ENCODE measurements at regions not wholly inside any gene's neighbourhood (a gene's known extent, or its start where the extent isn't known, plus 50 kb on each side); places are given as distances from the start of the nearest gene placed in this dataset.

GRCh38 chr3:26191556-26191955 lies 401.7 kb downstream of the OXSM start:
- H2BK15ac ChIP-seq (ENCODE audit: low read length): no peak overlapping the region

More at GRCh38 chr3:26191556-26191955, 401.7 kb downstream of the OXSM start:
- H2BK5ac ChIP-seq (ENCODE audit: low read depth, low read length): no peak overlapping the region
- H3K4ac ChIP-seq (replicated peaks; ENCODE audit: insufficient read length, low read depth, low read length): no peak overlapping the region
- no peak overlapping the region for H3K56ac ChIP-seq (replicated peaks; ENCODE audit: insufficient read length, low read depth, low read length)
- no peak overlapping the region for H2BK120ac ChIP-seq (replicated peaks; ENCODE audit: low read depth, low read length)
- H3K79me1 ChIP-seq (ENCODE audit: low read depth, low read length): no peaks in the 10 kb centered on the region
- DNase-seq (ENCODE audit: low read depth in 1 of 2, low spot score in 2 of 2) (no peak), FAIRE-seq (no peak)
- H3K4me3 ChIP-seq (ENCODE audit: extremely low read depth in 1 of 4, insufficient read depth in 2 of 4, low read depth in 3 of 4, low read length in 4 of 4): no peak overlapping the region
- H3K9ac ChIP-seq (replicated peaks in 1 of 4; ENCODE audit: extremely low read depth in 1 of 4, low read depth in 3 of 4, low read length in 3 of 4): no peak overlapping the region
- TF ChIP-seq RFX5 (IDR thresholded peaks at IDR 0.05; ENCODE audit: borderline replicate concordance, low read depth, low read length): no peak
- H4K5ac ChIP-seq (ENCODE audit: insufficient read length, low read depth, low read length): no peak overlapping the region
- H2BK20ac ChIP-seq (ENCODE audit: low read length): no peak overlapping the region
- no peak overlapping the region for H2AFZ ChIP-seq (ENCODE audit: low read length)
- no peak overlapping the region for H4K91ac ChIP-seq (replicated peaks; ENCODE audit: insufficient read length, low read length)
- no peak overlapping the region for H3K4me2 ChIP-seq (ENCODE audit: insufficient read depth in 1 of 2, low read depth in 2 of 2, low read length in 2 of 2)
- H3K36me3 ChIP-seq (ENCODE audit: control insufficient read depth in 2 of 4, insufficient read depth in 4 of 4, low read length in 3 of 4): no peaks in the 10 kb centered on the region
- 86% methylated on average over 1 of the region's 1 CpG; no CpG with 5 or more reads in 1 of the 2 experiments for WGBS, 2 experiments (ENCODE audit: extremely low coverage in 1 of 2, insufficient coverage in 1 of 2, insufficient read length in 1 of 2, insufficient replicate concordance in 2 of 2, low coverage in 1 of 2, low lambda C conversion rate in 2 of 2, missing lambda C conversion rate in 1 of 2)
- H3K27ac ChIP-seq (ENCODE audit: low read depth, low read length): no peak overlapping the region
- ChIA-PET CTCF (ENCODE audit: partially characterized antibody) (interaction anchor here (1.0 kb wide), 1 partner anchor 13 kb away, joined by 3 read pairs; no protein-coding TSS in a partner anchor), POLR2A (ENCODE audit: partially characterized antibody) (no interaction called here)
- H3K18ac ChIP-seq (ENCODE audit: extremely low read depth, low read length): no peak overlapping the region
- no peaks in the 10 kb centered on the region for H3K27me3 ChIP-seq (replicated peaks in 1 of 4; ENCODE audit: control insufficient read depth in 3 of 4, extremely low read depth in 1 of 4, insufficient read depth in 3 of 4, low read length in 3 of 4)
- no peaks in the 10 kb centered on the region for H3K79me2 ChIP-seq (ENCODE audit: control insufficient read depth in 1 of 2, insufficient read depth in 2 of 2, low read length in 2 of 2)
- no peak overlapping the region for H2BK12ac ChIP-seq (ENCODE audit: low read depth, low read length)
- no peak overlapping the region for H4K8ac ChIP-seq (ENCODE audit: extremely low read depth, insufficient read depth, low read length)
- no peaks in the 10 kb centered on the region for H3K9me3 ChIP-seq (ENCODE audit: insufficient read depth in 2 of 2, low read depth in 1 of 2, low read length in 1 of 2)
- H3K23me2 ChIP-seq (ENCODE audit: low read depth, low read length): no peaks in the 10 kb centered on the region
- no peaks in the 10 kb centered on the region for H4K20me1 ChIP-seq (replicated peaks in 1 of 2; ENCODE audit: control insufficient read depth in 1 of 2, insufficient read depth in 2 of 2, low read length in 2 of 2)
- no peak overlapping the region for H3K23ac ChIP-seq (ENCODE audit: insufficient read length)
- no peaks in the 10 kb centered on the region for H3K4me1 ChIP-seq (replicated peaks in 1 of 4; ENCODE audit: control insufficient read depth in 3 of 4, insufficient read depth in 4 of 4, low read length in 3 of 4)
- H2AK5ac ChIP-seq (ENCODE audit: low read depth, low read length): no peak overlapping the region
- no peak overlapping the region for H3K14ac ChIP-seq (ENCODE audit: insufficient read length)
